ENCODE measurements at regions not wholly inside any gene's neighbourhood (a gene's known extent, or its start where the extent isn't known, plus 50 kb on each side); places are given as distances from the start of the nearest gene placed in this dataset.

DNA sequence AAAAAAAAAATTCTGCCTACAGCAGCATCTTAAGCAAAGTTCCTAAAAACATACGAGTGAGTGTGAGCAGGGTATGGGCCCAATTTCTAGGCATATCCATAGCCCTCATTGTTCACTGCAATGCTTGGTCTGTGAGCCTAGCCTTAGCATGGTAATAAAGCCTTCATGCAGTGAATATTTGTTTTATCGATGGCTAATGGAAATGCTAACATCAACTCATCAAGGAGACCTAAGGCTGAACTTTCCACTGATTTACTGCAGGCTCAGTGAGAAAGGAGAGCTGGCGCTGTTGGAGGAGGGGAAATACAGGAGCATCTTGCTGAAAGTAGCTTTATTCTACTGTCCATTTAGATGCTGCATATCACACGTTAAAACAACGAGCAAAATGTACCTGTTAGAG, 139.6 kb upstream of the DTNBP1 start:
- no peak for DNase-seq (ENCODE audit: extremely low spot score, unreplicated experiment)
- Mint-ChIP-seq H3K4me3 (no peak overlapping the region), H3K27ac (no peak overlapping the region), H3K9me3 (peaks cover 4% of the 10 kb centered on the region), H3K27me3 (no peaks in the 10 kb centered on the region), H3K36me3 (no peaks in the 10 kb centered on the region), H3K4me1 (ENCODE audit: unreplicated experiment) (peaks cover 39% of the 10 kb centered on the region)
- no peak for TF ChIP-seq CTCF (conservative IDR thresholded peaks at IDR 0.05)

DNA sequence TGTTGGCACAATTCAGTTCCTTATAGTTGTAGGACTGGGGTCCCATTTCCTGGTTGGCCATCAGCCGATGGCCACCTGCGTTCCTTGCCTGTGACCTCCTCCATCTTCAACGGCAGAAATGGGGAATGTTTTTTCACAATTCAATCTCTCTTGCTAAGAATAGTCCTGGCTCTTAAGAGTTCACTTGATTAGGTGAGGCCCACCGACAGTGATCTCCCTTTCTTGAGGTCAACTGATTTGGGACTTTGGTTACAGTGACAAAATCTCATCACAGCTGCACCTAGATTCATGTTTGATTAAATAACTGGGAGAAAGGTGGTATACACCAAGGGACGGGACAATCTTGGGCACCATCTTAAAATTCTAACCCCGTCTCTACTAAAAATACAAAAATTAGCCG, 139.1 kb upstream of the DTNBP1 start:
- no peak for TF ChIP-seq CTCF (conservative IDR thresholded peaks at IDR 0.05)
- H3K9me3 Mint-ChIP-seq = peaks cover 10% of the 10 kb centered on the region

DNA sequence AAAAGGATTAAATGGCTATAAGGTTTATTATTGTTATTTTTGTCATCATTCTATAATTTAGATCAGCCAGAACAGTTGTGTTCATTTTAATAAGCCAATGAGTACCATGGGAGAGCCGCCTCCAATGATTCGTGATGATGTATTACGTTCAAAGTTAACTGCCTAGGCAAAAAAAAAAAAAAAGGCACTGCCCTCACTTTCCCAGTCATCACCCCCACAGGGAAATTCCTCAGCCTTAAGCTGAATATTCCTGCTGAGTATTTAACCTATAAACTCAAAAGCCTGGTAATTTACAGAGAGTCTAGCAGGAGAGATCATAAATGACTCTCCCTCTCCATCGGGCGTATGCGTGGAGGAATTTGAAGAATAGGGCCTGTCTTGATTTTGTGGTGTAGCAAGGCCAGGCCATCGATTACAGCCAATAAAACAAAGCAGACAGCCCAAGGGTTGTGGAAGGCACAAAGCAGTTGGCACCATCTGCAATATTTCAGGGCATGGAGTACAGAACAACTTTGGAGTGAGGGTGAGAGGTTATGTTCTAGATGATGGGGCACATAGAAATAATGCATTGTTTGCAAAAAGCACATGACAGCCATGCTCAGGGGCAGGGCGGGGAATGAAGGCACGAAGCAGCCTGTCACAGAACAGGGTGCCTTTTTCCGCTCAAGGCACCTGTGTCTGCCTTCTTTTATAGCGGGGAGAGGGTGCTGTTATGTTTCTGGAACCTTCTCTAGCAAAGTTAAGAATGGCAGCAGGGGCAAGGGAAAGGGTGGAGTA, 138.2 kb upstream of the DTNBP1 start:
- Mint-ChIP-seq H3K4me3 (peak overlapping the region; percentile 67), H3K9me3 (peaks cover 16% of the 10 kb centered on the region), H3K27me3 (no peaks in the 10 kb centered on the region), H3K36me3 (peaks cover 11% of the 10 kb centered on the region), H3K4me1 (ENCODE audit: unreplicated experiment) (peaks cover 45% of the 10 kb centered on the region), H3K27ac (peak overlapping the region; percentile 67)
- no peak for DNase-seq (ENCODE audit: extremely low spot score, unreplicated experiment)
- no peak for TF ChIP-seq CTCF (conservative IDR thresholded peaks at IDR 0.05)

More for the DNA sequence above, 139.1 kb upstream of the DTNBP1 start:
- H3K36me3 Mint-ChIP-seq = peaks cover 5% of the 10 kb centered on the region
- no peaks in the 10 kb centered on the region for H3K27me3 Mint-ChIP-seq
- DNase-seq (ENCODE audit: extremely low spot score, unreplicated experiment) = no peak
- no peak overlapping the region for H3K27ac Mint-ChIP-seq
- peaks cover 43% of the 10 kb centered on the region for H3K4me1 Mint-ChIP-seq (ENCODE audit: unreplicated experiment)
- no peak overlapping the region for H3K4me3 Mint-ChIP-seq

GRCh38 chr6:15798533-15799255, 135.9 kb upstream of the DTNBP1 start:
- Mint-ChIP-seq H3K27me3 (no peaks in the 10 kb centered on the region), H3K4me1 (ENCODE audit: unreplicated experiment) (peaks cover 33% of the 10 kb centered on the region), H3K4me3 (no peak overlapping the region), H3K36me3 (peaks cover 13% of the 10 kb centered on the region), H3K9me3 (peaks cover 18% of the 10 kb centered on the region), H3K27ac (no peak overlapping the region)
- DNase-seq (ENCODE audit: extremely low spot score, unreplicated experiment) = no peak
- no peak for TF ChIP-seq CTCF (conservative IDR thresholded peaks at IDR 0.05)

- peaks cover 13% of the 10 kb centered on the region for H3K36me3 Mint-ChIP-seq
- TF ChIP-seq CTCF (conservative IDR thresholded peaks at IDR 0.05) = no peak
- no peak overlapping the region for H3K27ac Mint-ChIP-seq
- DNase-seq (ENCODE audit: extremely low spot score, unreplicated experiment) = no peak
- peaks cover 18% of the 10 kb centered on the region for H3K9me3 Mint-ChIP-seq
- H3K4me3 Mint-ChIP-seq = no peak overlapping the region
- peaks cover 36% of the 10 kb centered on the region for H3K4me1 Mint-ChIP-seq (ENCODE audit: unreplicated experiment)
- no peaks in the 10 kb centered on the region for H3K27me3 Mint-ChIP-seq
Measured at GRCh38 chr6:15796844-15797243, 134.0 kb upstream of the DTNBP1 start.
